H1 (cell line): ENCODE measurements at regions not wholly inside any gene's neighbourhood (a gene's known extent, or its start where the extent isn't known, plus 50 kb on each side); places are given as distances from the start of the nearest gene placed in this dataset.

Source experiments
- CHD7 ChIP-seq: fragments of 300-600 bp; sonication (generic); IDR thresholded peaks from 2 replicates; pipeline ENCODE4 v1.7.1; 2012; ENCODE audit warnings: low read length, moderate library complexity, mild to moderate bottlenecking, inconsistent platforms; ENCODE audit not compliant: insufficient replicate concordance
- JUN ChIP-seq: IDR thresholded peaks from 2 replicates; pipeline ENCODE4 v1.6.1; 2011; ENCODE audit warnings: low read depth, mild to moderate bottlenecking, improper control_type of control experiment, low read length
- NRF1 ChIP-seq: IDR thresholded peaks from 2 replicates; pipeline ENCODE4 v1.6.1; 2011; ENCODE audit warnings: mild to moderate bottlenecking, low read depth, low read length, improper control_type of control experiment

GRCh38 chr2:184472481-184472880 is 125.8 kb upstream of the ZNF804A start (continued):
- no peak for TF ChIP-seq CHD7
- TF ChIP-seq JUN, result no peak
- TF ChIP-seq NRF1, result no peak
